ENCODE measurements at regions not wholly inside any gene's neighbourhood (a gene's known extent, or its start where the extent isn't known, plus 50 kb on each side); places are given as distances from the start of the nearest gene placed in this dataset.

DNA sequence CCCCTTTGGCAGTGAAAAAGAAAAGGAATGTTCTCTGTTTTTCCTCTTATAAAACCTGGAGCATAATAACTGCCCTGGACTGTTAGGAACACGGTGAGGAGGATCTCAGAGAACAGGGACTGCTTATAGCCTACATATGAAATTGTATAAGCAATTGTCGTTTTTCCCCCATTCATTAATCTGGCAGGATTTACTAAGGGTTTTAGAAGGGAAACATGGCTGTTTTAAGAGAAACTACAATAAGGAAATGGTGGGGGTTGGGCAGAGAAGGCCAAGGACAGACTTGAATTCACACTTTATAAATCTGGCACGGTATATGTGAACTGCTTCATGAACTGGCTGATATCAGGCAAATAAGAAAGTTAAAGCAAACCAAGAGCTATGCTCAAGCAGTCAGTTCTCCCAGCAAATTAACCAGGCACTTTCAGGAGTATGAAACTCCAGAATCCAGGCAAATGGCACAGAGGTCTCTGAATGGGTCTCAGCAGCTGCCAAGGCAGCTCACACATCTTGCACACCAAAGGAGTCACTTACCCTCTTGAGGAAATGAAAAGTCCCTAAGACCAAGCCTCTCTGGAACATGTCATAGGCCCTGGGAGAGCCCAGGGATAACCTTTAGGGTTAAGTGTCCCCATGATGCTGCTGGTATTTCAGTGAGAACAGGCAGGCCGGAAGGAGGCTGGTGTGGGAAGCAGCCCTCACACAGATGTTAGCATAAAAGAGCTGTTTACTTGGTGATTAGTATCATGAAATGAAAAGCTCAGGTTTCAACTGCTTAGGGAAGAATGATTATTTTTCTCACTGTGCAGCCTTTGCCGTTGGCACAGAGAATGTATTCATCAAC lies 260.5 kb upstream of the MARCKS start:
- no peak for DNase-seq

GRCh38 chr6:113597231-113597583 lies 259.9 kb upstream of the MARCKS start:
- DNase-seq: no peak

DNA sequence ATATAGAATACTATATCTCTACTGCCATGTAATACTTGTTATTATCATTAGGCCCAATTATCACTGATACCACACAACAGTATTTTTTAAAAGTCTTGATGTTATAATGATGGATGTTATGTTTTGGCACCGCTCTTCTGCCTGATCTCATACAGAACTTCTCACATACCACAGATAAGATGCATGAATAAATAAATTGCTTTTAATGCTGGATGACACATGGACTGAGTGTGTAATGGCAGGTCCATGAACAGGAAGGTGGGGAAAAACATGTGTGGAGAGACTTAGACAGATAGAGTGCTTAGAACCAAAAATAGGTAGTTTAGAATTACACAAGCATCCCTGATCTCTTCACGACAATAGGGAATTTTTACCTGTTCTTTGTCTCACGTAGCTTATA lies 258.4 kb upstream of the MARCKS start:
- DNase-seq: no peak

GRCh38 chr6:113599444-113599843 lies 257.7 kb upstream of the MARCKS start:
- DNase-seq: peak; percentile 36

GRCh38 chr6:113600551-113601339 lies 256.4 kb upstream of the MARCKS start:
- no peak for DNase-seq

DNA sequence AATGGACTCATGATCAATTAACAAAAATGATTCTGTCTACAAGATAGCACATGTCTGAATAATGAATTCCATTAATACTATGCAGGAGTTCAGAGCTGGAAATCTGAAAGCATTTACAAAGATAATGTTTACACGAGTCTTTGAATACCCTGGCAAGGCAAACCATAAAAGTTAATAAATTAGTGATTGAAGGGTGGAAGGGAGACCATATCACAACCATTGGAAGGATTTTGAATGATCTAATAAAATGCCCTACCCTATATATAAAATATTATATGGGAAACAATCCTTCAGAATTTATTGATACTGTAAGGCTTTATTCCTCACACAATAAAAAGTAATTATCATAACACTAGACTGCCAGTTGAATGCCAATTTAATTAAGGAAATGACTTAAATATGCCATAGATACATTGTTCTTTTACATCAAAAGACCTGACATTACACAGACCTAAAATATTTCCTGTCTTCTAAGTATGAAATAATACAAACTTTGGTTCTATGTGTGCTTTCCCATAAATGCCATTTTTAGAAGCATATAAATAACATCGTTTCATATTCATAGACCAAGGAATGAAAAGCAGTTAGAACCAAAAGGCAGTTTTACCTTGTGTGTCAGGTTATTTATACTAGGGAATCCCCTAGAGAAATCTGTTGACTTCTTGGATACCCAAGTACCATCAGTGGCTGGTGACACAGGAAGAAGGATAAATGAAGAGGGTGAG lies 249.2 kb upstream of the MARCKS start:
- no peak for DNase-seq

DNA sequence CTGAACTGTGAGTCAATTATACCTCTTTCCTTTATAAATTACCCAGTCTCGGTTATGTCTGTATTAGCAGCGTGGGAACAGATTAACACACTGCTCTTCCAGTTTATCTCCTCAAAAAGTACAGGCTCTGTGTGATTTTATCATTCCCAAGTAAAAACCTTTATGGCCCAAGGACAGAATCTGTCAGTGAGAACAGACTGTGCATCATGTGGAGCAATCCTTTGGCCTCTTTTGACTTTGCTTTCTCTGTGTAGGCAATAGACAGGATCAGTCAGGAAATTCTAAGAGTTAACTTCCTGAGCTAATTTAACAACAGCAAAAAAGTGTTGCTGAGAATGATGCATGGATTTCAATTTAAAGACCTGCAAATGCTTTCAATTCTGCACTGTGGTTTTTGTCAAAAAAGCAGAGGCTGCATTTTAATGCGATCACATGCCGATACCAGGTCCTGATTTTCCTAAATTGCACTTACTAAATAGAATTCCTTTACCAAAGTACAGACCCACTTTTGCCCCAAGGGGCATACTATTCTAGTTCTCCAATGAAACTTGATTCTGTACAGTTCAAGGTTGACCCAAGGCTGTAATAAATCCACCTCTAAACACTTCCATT lies 246.7 kb upstream of the MARCKS start:
- DNase-seq: no peak

GRCh38 chr6:113616701-113617274 lies 240.4 kb upstream of the MARCKS start:
- no peak for DNase-seq

DNA sequence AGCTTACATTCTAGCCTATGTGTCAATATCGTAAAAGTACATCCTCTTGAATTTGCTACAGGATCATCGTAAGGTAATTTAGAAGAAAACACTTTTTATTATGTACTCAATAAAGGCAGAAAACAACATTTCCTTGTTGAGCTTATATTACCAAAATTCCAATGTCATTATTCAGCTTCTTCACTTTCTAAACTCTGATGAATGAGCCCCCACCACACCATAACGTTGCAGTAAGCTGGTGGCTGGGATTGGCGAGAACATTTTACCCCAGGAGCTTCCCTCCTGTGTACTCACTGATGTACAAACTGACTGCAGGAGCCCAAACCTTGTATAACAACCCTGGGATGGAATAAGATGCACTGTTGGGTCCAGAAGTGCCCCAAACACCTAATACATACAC lies 238.1 kb upstream of the MARCKS start:
- DNase-seq: peak; percentile 40

DNA sequence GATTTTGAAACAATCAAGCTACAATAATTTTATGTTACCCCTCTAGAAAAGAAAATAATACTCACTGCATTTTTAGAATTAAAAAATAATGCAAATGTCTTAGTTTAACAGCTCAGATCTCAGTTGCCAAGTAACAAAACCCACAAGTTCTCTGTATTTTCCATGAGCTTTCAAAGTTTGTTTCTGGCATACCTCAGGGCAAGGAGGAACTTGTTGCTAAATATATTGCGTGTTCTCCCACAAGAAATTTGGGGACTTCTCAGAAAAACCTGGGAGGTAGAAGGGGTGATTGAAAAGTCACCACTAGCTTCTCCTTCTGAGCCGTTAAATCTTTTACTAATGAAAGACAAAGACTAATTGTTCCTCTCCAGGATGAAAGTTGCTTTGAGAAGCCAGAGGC lies 236.8 kb upstream of the MARCKS start:
- no peak for DNase-seq

DNA sequence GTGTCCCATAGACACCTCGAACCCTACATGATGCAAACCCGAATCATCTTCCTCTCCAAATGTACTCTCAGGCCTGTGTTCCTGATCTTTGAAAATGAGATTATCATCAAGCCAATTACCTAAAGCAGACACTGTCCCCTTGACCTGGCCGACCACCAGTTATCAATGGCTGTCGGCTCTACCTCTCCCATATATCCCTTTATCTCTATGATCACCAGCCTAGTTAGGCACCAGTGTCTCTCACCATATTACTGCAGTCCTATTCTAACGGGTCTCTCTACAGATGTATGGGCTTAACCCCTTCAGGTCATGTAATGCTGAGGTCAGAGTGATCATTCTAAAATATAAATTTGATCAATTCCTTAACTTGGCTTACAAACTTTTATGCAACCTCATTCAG lies 234.9 kb upstream of the MARCKS start:
- no peak for DNase-seq

GRCh38 chr6:113623129-113623528 lies 234.0 kb upstream of the MARCKS start:
- peak; percentile 51 for DNase-seq

GRCh38 chr6:113625850-113626249 lies 231.3 kb upstream of the MARCKS start:
- DNase-seq: no peak

- no peak for DNase-seq
These were observed 230.7 kb upstream of the MARCKS start for GRCh38 chr6:113626475-113626874.

- no peak for DNase-seq
These were observed 229.7 kb upstream of the MARCKS start for GRCh38 chr6:113627480-113627879.

DNA sequence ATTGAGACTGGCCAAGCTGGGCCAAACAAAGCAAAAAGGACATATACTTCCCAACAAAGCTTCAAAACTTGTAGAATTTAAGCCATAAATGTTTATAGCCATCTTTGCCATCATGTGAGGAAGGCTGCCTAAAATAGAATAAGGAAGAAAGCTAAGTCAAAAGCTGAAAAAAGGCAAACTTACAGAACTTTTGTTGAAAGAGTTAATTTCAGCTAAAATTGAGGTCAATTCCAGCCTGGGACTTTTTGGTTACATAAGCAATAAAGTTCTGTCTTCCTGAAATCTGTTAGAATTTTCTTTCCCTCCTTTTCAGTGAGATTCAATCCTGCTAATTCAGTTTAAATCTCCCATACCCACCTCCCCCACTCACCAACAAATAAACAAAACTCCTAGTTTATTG lies 227.9 kb upstream of the MARCKS start:
- DNase-seq: no peak

DNA sequence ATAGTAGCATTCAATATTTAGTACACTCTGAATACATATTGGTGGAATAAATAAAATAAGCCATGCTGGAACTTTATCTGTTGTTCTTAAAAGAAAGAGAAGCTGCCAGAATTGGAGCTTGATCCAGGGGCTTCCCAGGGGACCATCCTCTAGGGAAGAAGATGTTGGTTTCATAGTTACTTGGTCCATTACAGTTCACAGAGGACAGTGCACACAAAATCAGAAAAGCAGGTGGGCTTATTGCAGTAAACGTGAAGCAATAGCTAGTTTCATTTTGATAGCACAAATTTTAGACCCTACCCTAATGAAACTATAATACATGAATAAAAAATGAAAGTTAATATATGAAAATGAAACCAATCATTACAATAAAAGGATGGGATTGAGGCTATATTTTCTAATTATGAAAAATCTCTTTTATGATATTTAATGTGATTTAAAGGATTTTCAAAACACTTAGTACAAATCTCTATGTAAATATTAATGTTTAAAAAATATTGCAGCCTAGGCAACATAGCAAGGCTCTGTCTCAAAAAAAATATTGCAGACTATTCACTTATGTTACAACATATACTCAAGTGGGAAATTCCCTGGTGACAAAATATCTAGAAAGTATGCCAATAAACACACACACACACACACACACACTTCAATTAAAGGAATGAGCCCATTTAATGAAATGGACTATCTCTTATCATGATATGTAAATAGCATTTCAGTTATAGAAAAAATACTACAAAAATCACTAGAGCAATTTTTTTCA lies 227.0 kb upstream of the MARCKS start:
- peak; percentile 55 for DNase-seq

GRCh38 chr6:113630738-113631535 lies 226.2 kb upstream of the MARCKS start:
- DNase-seq: peak; percentile 65

DNA sequence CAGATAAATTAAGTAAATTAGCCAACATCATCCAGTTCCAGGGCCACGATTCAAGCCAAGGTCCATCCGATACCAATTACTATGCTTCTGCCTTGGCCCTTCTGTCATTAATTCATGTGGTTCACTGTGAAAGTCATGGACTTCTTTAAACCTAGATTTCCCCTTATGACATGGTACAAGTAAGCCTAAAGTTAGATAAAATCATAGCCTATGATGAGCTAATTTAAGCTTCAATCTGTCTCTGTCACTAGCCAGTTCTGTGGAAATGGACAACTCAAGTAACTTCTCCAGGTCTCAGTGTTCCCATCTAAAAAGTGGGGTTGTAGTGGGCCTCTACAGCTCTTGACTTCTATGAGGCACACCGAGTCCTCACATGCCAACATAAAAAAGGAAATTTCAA lies 225.5 kb upstream of the MARCKS start:
- no peak for DNase-seq

GRCh38 chr6:113632220-113632864 lies 224.8 kb upstream of the MARCKS start:
- DNase-seq: peak; percentile 91

DNA sequence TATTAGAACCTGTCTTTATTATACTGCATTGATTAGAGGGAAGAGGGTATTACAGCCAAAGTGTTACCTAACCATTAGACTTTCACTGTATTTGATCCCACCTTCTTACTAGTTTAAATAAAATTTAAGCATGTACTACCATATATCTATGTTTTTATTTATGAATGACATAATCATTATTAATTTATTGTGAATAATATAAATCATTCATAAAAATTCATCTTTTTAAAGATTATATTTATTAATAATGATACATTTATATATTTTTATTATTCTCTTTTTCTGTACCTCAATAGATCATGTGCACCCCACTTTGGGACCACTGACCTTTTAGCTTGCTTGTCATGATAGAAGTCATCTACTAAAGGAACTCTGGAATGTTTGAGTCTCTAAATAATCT lies 223.5 kb upstream of the MARCKS start:
- no peak for DNase-seq
